ENCODE measurements at regions not wholly inside any gene's neighbourhood (a gene's known extent, or its start where the extent isn't known, plus 50 kb on each side); places are given as distances from the start of the nearest gene placed in this dataset.
A peak's percentile ranks its signal among the peaks of the same experiment; 100 is the strongest.

DNA sequence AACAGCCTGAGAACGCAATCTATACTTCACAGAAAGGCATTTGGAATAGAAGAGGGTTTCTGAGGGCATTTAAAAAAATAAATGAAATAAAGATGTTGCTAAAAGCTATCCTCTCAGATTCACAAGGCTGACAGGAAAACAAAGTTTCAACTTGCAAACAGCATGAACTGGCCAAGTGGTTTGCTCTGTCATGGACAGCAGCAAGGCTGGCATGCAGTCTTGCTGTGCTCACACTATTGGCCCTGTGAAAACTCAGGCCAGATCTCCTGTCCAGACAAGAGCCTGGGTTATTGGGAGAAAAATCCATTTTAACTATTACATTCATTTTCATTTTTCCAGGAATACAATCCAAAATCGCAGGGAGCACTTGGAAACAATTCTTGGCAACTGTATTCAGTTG, 506.2 kb upstream of the SLC35B3 start (continued):
- TF ChIP-seq ZNF274 (IDR thresholded peaks at IDR 0.05; ENCODE audit: low read depth, low read length), result no peak
- TF ChIP-seq, protein P1, sequence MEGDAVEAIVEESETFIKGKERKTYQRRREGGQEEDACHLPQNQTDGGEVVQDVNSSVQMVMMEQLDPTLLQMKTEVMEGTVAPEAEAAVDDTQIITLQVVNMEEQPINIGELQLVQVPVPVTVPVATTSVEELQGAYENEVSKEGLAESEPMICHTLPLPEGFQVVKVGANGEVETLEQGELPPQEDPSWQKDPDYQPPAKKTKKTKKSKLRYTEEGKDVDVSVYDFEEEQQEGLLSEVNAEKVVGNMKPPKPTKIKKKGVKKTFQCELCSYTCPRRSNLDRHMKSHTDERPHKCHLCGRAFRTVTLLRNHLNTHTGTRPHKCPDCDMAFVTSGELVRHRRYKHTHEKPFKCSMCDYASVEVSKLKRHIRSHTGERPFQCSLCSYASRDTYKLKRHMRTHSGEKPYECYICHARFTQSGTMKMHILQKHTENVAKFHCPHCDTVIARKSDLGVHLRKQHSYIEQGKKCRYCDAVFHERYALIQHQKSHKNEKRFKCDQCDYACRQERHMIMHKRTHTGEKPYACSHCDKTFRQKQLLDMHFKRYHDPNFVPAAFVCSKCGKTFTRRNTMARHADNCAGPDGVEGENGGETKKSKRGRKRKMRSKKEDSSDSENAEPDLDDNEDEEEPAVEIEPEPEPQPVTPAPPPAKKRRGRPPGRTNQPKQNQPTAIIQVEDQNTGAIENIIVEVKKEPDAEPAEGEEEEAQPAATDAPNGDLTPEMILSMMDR (IDR thresholded peaks at IDR 0.05 in 2 of 3, conservative IDR thresholded peaks at IDR 0.05 in 1 of 3; ENCODE audit: borderline replicate concordance in 1 of 3, insufficient read depth in 1 of 3, low read depth in 2 of 3, low read length in 2 of 3), result no peak
- no peak for TF ChIP-seq TCF7L2 (IDR thresholded peaks at IDR 0.05; ENCODE audit: borderline replicate concordance, extremely low read depth, insufficient read depth, insufficient read length)
- no peak for TF ChIP-seq RAD21 (IDR thresholded peaks at IDR 0.05; ENCODE audit: low read depth)
- no peak for TF ChIP-seq POLR2A (IDR thresholded peaks at IDR 0.05; ENCODE audit: borderline replicate concordance, extremely low read depth, insufficient read depth, insufficient read length)

DNA sequence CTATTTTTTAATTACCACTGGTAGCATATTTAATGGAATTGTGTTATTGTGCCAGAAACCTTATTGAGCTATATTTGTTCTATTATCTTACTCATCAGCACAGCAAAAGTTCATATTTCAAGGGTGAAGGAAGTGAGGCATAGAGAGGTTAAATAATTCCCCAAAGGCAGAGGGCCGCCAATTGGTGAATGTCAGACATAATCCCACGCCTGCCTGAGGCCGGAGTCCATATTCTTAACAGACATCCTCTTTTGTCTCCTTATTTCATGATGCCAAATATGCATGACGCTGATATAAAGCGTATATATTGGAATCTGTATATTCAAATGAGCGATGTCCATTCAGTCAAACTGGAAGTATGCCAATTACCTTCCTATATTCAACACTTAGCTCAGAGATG, 505.0 kb upstream of the SLC35B3 start:
- POLR2A ChIA-PET, result interaction anchor here (1.4 kb wide), 1 partner anchor 10 kb away, joined by 3 read pairs; no protein-coding TSS in a partner anchor
- no peak for ATAC-seq

More for the DNA sequence above, 505.0 kb upstream of the SLC35B3 start:
- H4K20me1 ChIP-seq (ENCODE audit: insufficient read depth), result no peaks in the 10 kb centered on the region
- H3K9me3 ChIP-seq (ENCODE audit: control insufficient read depth in 1 of 2, insufficient read depth in 1 of 2, low read depth in 1 of 2, low read length in 2 of 2), result no peaks in the 10 kb centered on the region
- H3K79me2 ChIP-seq (ENCODE audit: insufficient read depth, low read length), result no peaks in the 10 kb centered on the region
- peaks cover 23 to 31% of the 10 kb centered on the region in 2 experiments; a peak in 3 of 4 replicates for H3K4me1 ChIP-seq (ENCODE audit: control insufficient read depth in 1 of 2, insufficient read depth in 2 of 2, low read length in 2 of 2)
- H3K9ac ChIP-seq (ENCODE audit: low read length), result no peak overlapping the region
- H3K27ac ChIP-seq (ENCODE audit: low read depth, low read length), result peak overlapping the region; percentile 7; the same call in 1 of the 2 replicates
- no peak for TF ChIP-seq FOSL1 (IDR thresholded peaks at IDR 0.05; ENCODE audit: low read depth)
- TF ChIP-seq EZH2 (IDR thresholded peaks at IDR 0.05), result no peak
- TF ChIP-seq, protein P2, sequence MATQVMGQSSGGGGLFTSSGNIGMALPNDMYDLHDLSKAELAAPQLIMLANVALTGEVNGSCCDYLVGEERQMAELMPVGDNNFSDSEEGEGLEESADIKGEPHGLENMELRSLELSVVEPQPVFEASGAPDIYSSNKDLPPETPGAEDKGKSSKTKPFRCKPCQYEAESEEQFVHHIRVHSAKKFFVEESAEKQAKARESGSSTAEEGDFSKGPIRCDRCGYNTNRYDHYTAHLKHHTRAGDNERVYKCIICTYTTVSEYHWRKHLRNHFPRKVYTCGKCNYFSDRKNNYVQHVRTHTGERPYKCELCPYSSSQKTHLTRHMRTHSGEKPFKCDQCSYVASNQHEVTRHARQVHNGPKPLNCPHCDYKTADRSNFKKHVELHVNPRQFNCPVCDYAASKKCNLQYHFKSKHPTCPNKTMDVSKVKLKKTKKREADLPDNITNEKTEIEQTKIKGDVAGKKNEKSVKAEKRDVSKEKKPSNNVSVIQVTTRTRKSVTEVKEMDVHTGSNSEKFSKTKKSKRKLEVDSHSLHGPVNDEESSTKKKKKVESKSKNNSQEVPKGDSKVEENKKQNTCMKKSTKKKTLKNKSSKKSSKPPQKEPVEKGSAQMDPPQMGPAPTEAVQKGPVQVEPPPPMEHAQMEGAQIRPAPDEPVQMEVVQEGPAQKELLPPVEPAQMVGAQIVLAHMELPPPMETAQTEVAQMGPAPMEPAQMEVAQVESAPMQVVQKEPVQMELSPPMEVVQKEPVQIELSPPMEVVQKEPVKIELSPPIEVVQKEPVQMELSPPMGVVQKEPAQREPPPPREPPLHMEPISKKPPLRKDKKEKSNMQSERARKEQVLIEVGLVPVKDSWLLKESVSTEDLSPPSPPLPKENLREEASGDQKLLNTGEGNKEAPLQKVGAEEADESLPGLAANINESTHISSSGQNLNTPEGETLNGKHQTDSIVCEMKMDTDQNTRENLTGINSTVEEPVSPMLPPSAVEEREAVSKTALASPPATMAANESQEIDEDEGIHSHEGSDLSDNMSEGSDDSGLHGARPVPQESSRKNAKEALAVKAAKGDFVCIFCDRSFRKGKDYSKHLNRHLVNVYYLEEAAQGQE (IDR thresholded peaks at IDR 0.05; ENCODE audit: low read depth), result no peak
- no peak for TF ChIP-seq CBX3 (IDR thresholded peaks at IDR 0.05; ENCODE audit: low read depth)
- TF ChIP-seq ELF1 (IDR thresholded peaks at IDR 0.05; ENCODE audit: borderline replicate concordance, low read depth), result no peak
- TF ChIP-seq SP1 (IDR thresholded peaks at IDR 0.05; ENCODE audit: low read depth), result no peak
- no peak for TF ChIP-seq RAD21 (IDR thresholded peaks at IDR 0.05; ENCODE audit: low read depth)
- no peak for TF ChIP-seq CEBPB (IDR thresholded peaks at IDR 0.05; ENCODE audit: low read depth)
- RAD21 ChIA-PET (ENCODE audit: low non-redundant PET in 1 of 2, low total read pairs in 2 of 2, uncharacterized antibody in 2 of 2, unreplicated experiment in 2 of 2), result no interaction called here
- no peaks in the 10 kb centered on the region for H3K36me3 ChIP-seq (ENCODE audit: control insufficient read depth in 1 of 2, insufficient read depth in 2 of 2, low read length in 2 of 2)
- no peak for DNase-seq (ENCODE audit: low read depth, low spot score)
- no peak overlapping the region for H3K4me3 ChIP-seq (replicated peaks in 1 of 2; ENCODE audit: low read depth in 1 of 2, low read length in 2 of 2)
- peak overlapping the region; percentile 97 for H2AFZ ChIP-seq (ENCODE audit: low read depth, low read length, poor library complexity, severe bottlenecking)
- H3K4me2 ChIP-seq (ENCODE audit: low read length), result peak overlapping the region; percentile 52; the same call in 1 of the 2 replicates
- no peaks in the 10 kb centered on the region for H3K27me3 ChIP-seq (ENCODE audit: insufficient read depth, low read length)
- no peaks in the 10 kb centered on the region for H3K9me2 ChIP-seq (ENCODE audit: insufficient read depth)
- no TSS peak for BruUV-seq (replicated peaks)
- intact Hi-C loops (cut with micrococcal nuclease), result no loop called here
- CTCF ChIA-PET, result no interaction called here
